Colonic mucosa (tissue), 4 donors: ENCODE measurements at regions not wholly inside any gene's neighbourhood (a gene's known extent, or its start where the extent isn't known, plus 50 kb on each side); places are given as distances from the start of the nearest gene placed in this dataset.

Source experiments
- DNase-seq: peaks from one replicate; pipeline ENCODE4 v3.0.0-alpha.2; 2020
- H3K27ac ChIP-seq: fragments of 200-600 bp; one replicate; pipeline ENCODE4 v1.8.0; 2021
- H3K27me3 ChIP-seq: fragments of 200-600 bp; one replicate; pipeline ENCODE4 v1.8.0; 2021
- H3K36me3 ChIP-seq: fragments of 200-600 bp; one replicate; pipeline ENCODE4 v1.8.0; 2021
- H3K4me1 ChIP-seq: fragments of 200-600 bp; one replicate; pipeline ENCODE4 v1.8.0; 2021; ENCODE audit warnings: mild to moderate bottlenecking
- H3K4me3 ChIP-seq: fragments of 200-600 bp; one replicate; pipeline ENCODE4 v1.8.0; 2021
- H3K9ac ChIP-seq, 2 donors: one replicate each; pipeline ENCODE4 v1.7.0; 2013; ENCODE audit warnings: control low read depth in 2 of 2, low read depth in 2 of 2, low read length in 2 of 2
- H3K9me3 ChIP-seq: fragments of 200-600 bp; one replicate; pipeline ENCODE4 v1.8.0; 2021
- CTCF ChIP-seq: fragments of 200-600 bp; IDR thresholded peaks from one replicate; pipeline ENCODE4 v1.8.0; 2022; ENCODE audit warnings: antibody characterized with exemption, mild to moderate bottlenecking
- intact Hi-C: fragments of 100-400 bp; cut with DNase I; formaldehyde crosslinking; loops from one replicate; pipeline ENCODE4 v1.14.1; 2022
- donor health status: healthy.
- donor health status: DM: no; HTN: no; CAD: no.
- donor health status: DM: no; HTN: no; CAD: no.

GRCh38 chr5:118552731-118553360 is 435.5 kb downstream of the DTWD2 start:
- Histone ChIP-seq H3K4me3 (no peak overlapping the region), H3K4me1 (no peaks in the 10 kb centered on the region), H3K27ac (no peak overlapping the region), H3K9me3 (no peaks in the 10 kb centered on the region), H3K27me3 (no peaks in the 10 kb centered on the region), H3K9ac (no peak overlapping the region), H3K36me3 (no peaks in the 10 kb centered on the region)
- intact Hi-C loops: no loop called here
- no peak for DNase-seq
- TF ChIP-seq CTCF: no peak

GRCh38 chr5:118552146-118552545 is 436.2 kb downstream of the DTWD2 start:
- Histone ChIP-seq H3K27me3 (no peaks in the 10 kb centered on the region), H3K4me3 (no peak overlapping the region), H3K27ac (no peak overlapping the region), H3K9me3 (no peaks in the 10 kb centered on the region), H3K36me3 (no peaks in the 10 kb centered on the region), H3K4me1 (no peaks in the 10 kb centered on the region), H3K9ac (no peak overlapping the region)
- intact Hi-C loops: no loop called here
- no peak for DNase-seq
- no peak for TF ChIP-seq CTCF

GRCh38 chr5:118551716-118552115 is 436.6 kb downstream of the DTWD2 start:
- TF ChIP-seq CTCF: no peak
- DNase-seq: no peak

GRCh38 chr5:118551031-118551430 is 437.3 kb downstream of the DTWD2 start:
- H3K36me3 ChIP-seq: no peaks in the 10 kb centered on the region
- no peak overlapping the region for H3K9ac ChIP-seq
- no peak overlapping the region for H3K27ac ChIP-seq
- no peak overlapping the region for H3K4me3 ChIP-seq
- H3K4me1 ChIP-seq: no peaks in the 10 kb centered on the region
- no peak for TF ChIP-seq CTCF
- intact Hi-C loops: no loop called here
- no peak for DNase-seq
- no peaks in the 10 kb centered on the region for H3K9me3 ChIP-seq
- H3K27me3 ChIP-seq: no peaks in the 10 kb centered on the region

More at GRCh38 chr5:118551716-118552115, 436.6 kb downstream of the DTWD2 start:
- no peaks in the 10 kb centered on the region for H3K4me1 ChIP-seq
- H3K36me3 ChIP-seq: no peaks in the 10 kb centered on the region
- no peak overlapping the region for H3K4me3 ChIP-seq
- intact Hi-C loops: no loop called here
- H3K27me3 ChIP-seq: no peaks in the 10 kb centered on the region
- H3K27ac ChIP-seq: no peak overlapping the region
- H3K9ac ChIP-seq: no peak overlapping the region
- no peaks in the 10 kb centered on the region for H3K9me3 ChIP-seq

- DNase-seq: no peak
- Histone ChIP-seq H3K4me1 (no peaks in the 10 kb centered on the region), H3K27me3 (no peaks in the 10 kb centered on the region), H3K9me3 (no peaks in the 10 kb centered on the region), H3K4me3 (no peak overlapping the region), H3K36me3 (no peaks in the 10 kb centered on the region), H3K27ac (no peak overlapping the region), H3K9ac (no peak overlapping the region)
- no peak for TF ChIP-seq CTCF
- intact Hi-C loops: no loop called here
These were observed 439.3 kb downstream of the DTWD2 start for GRCh38 chr5:118548761-118549720.
